GM19324 (cell line): ENCODE measurements at regions not wholly inside any gene's neighbourhood (a gene's known extent, or its start where the extent isn't known, plus 50 kb on each side); places are given as distances from the start of the nearest gene placed in this dataset.

Experiments used
- ATAC-seq: cut with Tn5 transposase; IDR thresholded peaks from one replicate; pipeline ENCODE4 v1.9.1; 2021; ENCODE audit warnings: mild to moderate bottlenecking, moderate library complexity; ENCODE audit not compliant: unreplicated experiment, low FRiP score

DNA sequence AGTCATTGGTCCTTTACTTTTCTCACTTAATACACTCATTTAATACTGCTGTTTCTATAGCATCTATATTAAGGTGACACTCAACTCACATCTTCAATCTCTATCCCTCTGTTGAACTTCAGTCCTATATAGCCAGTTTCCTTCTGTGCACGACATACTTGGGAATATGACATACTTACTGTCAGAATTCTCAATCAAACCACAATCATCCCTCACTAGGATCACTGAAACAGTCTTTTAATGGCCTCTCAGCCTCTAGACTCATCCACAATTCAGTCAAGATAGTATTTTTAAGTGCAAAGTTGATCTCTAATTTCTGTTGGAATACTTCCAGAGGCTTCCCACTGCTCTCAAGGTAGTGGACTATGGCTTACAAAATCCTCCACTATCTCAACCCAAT lies 251.0 kb upstream of the MEF2C start:
- ATAC-seq = no peak

DNA sequence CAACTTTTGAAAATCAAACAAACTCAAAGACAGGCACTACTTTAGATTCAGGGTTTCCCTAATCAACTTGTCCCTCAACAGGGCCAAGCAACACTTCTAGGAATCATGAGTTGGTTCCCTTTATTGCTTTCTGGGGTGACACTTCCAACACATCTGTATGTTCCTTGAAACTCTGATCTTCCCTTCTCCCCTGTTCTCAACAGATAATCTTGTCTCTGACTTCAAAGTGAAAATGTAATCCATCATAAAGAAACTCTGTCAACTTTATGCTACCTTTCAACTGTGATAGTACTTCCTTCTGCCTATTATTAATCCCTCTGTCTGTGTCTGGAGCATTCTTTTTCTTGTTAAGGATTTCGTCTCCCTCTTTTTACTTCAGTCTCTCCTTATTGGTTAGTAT lies 250.1 kb upstream of the MEF2C start:
- no peak for ATAC-seq

DNA sequence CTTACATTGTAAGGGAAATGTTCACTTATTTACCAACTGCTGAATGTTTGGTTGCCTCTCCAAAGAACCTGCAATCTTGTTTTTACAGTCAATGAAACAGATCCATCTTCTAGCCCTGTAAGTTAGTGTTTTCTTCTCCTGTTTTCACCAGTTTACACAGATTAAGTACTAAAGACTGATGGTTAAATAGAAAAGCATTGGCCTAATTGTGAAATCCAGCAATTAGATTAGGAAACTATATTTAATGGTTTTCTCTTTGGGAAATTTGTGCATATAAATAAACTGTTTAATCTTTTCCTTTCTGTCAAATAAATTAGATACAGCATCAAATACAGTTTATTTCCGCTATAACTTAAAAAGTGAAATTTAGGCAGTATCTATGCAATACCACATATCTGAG lies 247.9 kb upstream of the MEF2C start:
- ATAC-seq = no peak

DNA sequence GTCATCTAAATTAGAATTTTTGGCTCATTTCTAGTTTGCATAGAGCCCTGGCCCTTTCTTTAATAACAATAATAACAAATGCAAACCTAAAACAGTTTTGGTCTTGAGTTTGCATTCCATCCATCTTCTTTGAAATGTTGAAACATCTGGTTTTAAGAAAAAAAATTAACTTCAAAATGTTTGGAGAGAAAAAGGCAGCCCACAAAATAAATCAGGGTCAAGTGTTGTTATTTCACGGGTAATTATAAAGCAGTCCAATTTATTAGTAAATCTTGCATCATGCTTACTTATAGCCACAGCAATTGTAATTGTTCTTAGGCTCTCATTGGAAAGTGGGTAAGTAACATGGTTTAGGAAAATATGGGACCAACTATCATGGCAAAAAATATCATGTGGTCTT lies 247.0 kb upstream of the MEF2C start:
- no peak for ATAC-seq

DNA sequence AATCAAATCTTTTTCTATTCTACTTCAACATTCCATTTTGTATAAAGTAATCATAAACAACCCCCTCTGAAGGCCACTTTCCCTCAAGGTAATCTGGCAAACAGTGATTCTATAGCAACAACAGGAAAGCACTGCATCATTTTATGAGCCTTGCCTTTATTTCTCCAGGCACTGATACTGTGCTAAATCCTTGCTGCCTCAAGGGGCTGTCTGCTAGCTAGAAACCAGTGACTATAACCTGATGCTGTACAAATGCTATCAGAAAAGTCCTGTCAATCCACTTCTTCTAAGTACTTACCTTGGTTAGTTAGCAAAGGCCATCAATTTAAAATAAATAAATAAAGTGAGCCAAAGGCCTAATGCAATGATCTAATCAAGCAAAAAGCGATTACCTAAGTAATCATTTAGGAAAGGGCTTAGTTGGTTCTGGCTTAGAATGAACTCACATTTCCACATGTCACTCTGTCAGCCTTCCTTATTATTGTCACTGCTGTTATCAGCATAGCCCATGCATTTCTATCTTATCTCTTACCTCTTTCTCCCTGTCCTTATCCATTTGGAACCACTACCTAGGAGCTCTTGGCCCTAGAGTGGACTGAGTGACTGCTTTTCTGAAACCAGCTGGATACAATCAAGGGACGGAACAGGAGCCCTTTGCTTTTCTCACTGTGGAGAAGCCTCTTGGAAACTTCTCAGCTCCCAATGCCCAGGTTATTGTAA lies 246.1 kb upstream of the MEF2C start:
- no peak for ATAC-seq

DNA sequence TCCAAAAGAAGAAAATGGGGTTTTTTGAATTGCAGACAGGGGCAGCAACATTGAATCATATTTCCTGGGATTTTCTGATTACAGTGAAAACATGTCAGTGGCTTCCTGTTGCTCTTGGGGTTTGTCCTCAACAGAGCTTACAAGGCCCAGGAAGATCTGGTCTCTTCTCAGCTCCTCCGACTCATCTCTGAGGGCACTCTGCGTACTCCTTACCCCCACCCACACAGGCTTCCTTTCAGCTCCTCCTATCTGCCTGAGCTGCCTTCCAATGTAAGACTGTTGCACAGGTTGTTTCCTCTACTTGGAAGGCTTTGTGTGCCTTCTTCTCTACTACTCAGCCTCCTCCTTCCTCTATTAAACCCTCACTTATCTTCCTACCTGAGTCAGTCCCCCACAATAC lies 245.1 kb upstream of the MEF2C start:
- no peak for ATAC-seq

DNA sequence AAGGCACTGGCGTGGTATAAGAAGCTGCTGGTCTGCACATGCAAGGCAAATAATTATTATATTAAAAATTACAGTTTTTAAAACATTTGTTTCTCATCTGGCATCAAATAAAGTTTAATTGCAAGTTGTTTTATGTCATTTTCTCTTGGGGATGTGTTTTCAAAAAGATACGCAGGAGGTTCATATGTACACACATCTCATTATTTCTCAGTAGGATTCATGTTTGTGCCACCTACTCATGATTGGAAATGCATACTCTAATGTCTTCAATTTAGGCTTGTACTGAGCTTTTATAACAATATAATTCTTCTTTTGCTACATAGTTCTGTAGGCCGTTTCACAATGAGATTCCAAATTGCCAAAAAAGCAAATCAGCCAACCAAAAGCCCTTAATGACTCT lies 244.2 kb upstream of the MEF2C start:
- ATAC-seq = no peak

DNA sequence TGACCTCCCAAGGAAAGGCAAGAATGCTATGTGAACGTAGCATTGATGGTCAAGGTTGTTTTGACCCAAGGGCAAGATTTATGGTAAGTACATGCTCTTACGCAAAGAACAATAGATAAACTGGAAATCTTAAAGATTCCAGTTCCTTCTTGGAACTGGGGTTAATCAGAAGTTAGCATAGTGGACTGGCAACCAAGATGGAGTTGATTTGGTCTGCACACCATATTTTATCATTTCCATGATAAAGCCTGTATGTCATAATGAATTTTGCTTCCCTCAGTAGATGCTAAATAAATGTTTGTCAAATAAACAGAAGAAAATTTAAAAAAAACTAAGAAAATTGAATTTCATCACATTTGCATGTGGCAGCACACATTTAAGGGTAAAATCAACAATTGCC lies 242.4 kb upstream of the MEF2C start:
- no peak for ATAC-seq

DNA sequence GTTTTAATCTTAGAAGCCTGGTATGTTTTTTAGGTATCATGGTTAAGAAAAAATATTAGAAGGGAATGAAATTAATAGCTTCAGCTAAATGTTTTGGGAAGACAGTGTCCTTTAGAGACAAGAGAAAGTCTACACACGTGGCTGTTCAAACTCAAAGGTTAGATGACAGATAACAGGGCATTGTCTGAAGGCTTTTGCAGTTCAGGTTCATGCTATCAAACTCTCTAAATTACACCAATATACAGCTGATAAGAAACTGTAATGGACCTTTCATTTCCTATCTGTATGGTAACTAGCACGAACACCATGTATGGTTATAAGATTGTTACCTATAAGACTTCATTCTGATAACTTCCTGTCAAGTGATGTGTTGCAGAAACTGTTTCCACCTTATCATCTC lies 240.6 kb upstream of the MEF2C start:
- ATAC-seq = no peak

DNA sequence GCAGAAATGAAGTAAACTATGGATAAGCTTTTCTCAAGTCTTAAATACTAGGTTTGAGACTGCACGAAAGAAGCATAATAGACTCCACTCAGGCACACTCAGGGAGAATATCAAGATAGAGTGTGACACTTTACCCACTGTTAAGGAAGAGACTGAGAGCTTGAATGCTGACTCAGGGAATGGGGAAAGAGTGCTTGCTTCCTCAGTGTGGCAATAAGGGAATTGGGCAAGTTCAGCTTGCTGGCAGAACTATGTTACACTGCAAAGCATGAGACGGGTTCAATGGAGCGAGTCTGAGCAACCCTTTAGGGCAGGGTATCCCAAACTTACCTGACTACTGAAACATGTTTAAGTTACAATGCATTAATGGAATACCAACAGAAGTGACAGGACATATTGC lies 237.7 kb upstream of the MEF2C start:
- ATAC-seq = no peak

DNA sequence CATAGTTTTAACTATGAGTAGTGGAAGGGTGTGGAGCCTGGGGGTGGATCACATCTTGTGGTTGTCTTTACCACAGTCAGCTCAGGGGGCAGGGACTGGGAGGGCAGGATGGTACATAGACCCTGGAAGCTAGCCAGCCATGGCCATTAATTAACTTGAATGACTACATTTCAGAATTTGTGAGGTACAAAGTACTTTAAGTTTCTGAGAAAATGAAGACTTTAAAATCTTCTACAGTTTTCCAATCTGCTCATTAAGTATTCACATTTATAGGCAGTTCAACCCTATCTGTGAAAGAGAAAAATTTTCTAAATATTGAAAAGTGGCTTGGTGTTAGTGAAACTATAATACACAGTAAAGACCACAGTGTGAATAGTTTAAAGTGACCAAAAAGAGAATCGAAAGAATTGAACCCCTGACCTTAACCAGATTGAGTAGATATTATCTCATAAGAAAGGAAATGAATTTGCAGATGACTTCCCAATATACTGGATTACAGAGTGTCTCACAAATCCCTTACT lies 234.2 kb upstream of the MEF2C start:
- peak; percentile 94 for ATAC-seq

DNA sequence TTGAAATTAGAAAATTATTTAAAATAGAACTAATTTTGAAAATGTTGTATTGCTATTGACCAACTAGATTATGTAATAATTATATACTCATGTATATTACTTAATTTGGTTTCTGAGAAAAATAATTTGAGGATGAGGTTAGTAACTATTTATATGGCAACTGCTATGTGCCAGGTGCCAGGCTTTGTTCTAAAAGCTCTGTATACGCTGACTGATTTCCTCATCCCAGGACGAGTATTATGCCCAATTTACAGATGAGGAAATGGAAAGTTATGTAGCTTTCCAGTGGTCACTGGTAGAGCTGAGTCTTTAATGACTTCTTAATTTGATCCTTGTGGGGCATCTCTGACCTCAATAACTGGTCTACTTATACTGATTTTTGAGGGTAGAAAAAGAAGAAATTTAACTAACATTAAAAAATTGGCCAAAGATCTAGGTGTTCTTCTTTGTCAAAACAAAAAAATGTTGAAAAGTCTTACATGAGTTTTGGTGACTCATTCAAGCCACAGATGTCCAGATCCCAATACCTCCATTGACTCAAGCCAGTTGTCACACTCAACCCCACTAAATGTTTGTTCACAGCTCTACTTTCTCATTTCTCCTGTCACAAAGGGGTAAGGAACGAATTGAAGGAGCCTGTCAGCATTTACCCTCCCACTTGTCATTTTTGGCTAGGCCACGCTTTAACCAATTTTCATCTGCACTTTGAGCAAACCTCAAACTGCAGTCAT lies 228.1 kb upstream of the MEF2C start:
- no peak for ATAC-seq

DNA sequence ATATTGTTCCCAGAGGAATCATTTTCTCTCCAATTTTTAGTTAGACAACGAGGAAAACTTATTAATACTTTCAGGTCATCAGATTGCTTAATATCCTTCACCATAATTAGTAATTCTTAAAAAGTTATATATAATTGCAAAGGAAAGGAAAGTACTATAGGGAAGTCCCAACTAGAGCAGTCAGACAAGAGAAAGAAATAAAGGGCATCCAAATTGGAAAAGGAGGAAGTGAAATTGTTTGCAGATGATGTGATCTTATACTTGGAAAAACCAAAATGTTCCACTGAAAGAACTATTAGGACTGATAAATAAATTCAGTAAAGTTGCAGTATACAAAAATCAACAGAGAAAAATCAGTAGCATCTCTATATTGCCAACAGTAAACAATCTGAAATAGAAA lies 223.5 kb upstream of the MEF2C start:
- no peak for ATAC-seq

DNA sequence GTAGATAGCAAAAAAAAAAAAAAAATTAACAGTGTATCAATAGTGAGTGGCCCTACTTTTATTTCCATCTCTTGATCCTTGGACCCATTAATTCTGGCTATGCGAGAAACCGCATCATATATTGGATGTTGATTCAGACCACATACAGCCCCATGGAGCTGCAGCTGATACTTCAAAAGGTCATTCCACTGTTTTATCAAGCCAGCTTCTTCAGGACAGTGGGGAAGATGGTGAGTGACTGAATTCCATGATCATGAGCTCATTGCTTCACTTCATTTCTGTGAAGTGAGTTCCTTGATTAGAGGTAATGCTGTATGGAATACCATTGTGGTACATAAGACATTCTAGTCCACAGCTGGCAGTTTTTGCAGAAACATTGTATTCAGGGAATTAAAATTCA lies 222.9 kb upstream of the MEF2C start:
- ATAC-seq = no peak

DNA sequence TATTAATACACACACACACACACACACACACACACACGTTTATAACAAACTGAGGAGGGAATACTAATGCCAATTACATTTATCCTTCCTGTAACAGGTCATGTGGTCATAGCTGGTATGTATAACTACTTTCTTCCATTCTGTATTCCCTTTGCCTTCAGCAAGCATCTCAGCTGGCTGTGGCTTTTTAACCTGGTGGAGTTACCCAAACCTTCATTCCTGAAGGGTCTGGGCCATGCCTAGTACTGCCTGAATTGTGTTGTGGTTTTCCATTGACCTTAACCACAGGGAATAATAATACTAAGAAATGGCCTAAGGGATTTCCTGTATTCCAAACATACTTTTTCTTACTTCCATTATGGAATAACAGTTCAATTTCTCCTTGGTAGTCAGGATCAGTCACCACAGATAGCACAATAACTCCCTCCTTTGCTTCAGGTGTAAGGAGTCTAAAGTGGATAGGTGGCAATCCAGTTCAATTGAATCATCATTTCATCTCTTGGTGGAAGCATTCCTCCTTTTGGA lies 222.2 kb upstream of the MEF2C start:
- ATAC-seq = no peak

DNA sequence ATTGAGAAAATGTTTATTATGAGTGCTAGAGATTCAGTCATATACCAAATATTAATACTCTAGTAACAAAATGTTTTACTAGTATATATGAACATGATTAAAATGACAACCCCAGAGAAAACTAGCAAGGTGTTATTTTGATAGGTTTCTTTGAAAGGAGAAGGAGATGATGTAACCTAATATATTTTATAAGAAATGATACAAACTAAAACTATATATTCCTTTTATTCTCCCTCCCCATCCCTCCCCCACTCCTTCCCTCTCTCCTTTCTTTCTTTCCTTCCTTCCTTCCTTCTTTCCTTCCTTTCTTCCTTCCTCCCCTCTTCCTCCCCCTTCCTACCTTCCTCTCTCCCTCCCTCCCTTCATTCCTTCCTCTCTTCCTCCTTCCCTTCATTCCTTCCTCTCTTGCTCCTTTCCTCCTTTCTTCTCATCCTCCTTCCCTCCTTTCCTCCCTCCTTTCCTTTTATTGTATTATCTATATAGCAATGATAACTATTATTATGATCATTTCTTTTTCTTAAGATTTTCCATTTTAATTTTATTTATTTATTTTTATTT lies 215.3 kb upstream of the MEF2C start:
- no peak for ATAC-seq

DNA sequence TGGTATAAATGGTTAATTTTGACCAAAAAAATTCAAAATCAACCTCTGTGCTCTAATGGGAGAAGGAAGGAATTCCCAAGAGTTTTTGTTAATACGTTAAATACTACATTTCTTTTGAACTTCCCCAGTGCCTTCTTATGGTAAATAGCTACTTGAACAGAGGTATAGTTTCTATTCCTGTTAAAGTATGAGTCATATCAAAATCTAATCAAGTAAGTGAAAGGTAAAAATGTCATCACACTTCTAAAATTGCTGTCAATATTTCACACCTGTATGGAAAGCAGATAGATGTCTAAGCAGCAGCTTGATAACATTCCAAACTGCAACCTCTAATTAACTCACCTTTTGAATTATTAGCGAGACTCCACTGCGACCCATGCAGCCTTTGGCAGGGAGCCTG lies 214.1 kb upstream of the MEF2C start:
- no peak for ATAC-seq

DNA sequence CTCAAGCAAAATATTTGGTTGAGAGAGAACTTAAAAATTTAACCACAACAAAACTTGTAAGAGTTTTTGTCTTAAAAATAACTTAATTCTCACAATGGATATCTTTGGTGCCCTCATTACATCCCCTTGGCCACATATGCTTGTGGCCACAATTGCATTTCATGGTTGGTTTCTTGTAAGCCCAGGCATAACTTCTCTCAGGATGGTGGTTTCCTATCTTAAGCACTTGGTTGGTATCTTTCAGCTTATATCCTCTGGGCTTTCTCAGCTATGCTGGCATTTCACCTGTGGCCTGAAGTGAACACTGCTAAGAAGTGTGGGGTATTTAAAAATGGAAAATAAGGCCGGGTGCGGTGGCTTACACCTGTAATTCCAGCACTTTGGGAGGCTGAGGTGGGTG lies 212.4 kb upstream of the MEF2C start:
- no peak for ATAC-seq

DNA sequence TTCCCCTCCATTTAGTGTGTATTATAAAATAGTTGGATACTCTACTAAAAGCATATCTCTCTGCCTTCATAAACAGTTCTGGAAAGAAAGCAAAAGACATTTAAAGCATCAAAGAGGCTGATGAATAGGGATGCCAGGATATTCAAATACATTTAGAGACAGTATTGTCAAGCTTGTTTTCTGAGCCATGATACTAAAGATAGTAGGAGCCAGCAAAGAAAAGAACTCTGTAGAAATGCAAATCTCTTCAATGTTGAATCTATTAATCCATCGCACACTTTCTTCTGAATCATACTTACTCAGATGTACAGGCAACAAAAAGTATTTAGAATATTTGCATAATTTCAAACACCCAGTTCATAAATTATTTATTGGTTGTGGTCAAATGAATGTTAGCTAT lies 207.1 kb upstream of the MEF2C start:
- ATAC-seq = no peak

DNA sequence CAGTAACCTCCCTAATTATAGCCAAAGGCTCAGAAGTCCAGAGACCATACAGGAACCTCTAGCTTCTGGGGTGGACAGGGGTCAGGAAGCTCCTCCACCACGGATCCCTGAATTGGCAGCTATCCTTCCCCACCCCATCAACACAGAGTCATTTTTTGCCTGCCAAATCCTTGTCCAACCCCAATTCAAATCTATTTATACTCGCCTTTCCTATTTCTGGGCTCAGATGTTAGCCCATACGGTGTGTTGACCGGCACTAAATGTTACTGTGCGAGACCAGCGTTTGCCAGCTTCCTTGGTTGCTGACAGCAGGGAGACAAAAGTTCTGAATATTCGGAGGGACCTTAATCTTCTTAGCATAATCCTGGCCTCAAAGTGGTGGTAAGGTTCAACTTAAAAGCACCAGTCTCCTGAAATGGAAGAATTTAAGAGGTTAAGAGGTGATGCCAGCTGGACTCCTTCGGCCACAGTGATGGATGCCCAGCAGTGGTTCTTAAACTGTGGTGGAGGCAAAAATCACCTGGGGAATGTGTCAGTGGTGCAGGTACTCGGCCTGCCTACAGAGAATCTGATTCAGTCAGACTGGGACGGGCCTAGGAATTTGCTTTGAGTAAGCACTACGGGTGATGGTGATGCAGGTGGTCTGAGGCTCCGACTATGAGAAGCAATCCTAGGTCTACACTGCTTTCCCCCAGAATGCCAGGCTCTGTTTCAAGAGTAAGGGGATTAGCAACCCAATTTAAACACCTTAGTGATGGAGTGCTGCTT lies 204.8 kb upstream of the MEF2C start:
- ATAC-seq = no peak

DNA sequence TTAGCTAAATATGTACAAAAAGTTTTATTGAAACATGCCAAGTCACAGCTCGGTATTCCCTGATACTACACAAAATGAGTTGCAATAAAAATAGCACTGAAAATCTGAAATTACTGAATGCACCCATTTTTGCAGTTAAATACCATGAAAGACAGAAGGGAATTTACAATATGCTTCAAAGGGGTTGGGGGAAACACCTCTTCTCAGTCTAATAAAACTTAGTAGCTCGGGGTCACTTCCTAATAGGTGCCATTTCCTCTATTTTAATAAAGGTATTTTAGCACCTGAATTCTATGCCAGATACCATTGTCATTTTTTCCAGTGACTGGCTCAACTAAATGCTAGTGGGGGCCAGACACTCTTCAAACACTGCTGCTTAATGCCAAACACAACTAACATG lies 204.1 kb upstream of the MEF2C start:
- ATAC-seq = no peak
